GM12878 (cell line): ENCODE measurements at regions not wholly inside any gene's neighbourhood (a gene's known extent, or its start where the extent isn't known, plus 50 kb on each side); places are given as distances from the start of the nearest gene placed in this dataset.

Experiments
- ATAC-seq: fragments of 200-7000 bp; cut with Tn5 transposase; 3 replicates; pipeline ENCODE4 v1.9.1; 2020; ENCODE audit warnings: mild to moderate bottlenecking, moderate library complexity
- BruUV-seq: library from RNA; stranded (reverse); fragments of 400-500 nt; replicated peaks from 2 replicates; lab custom pipeline; 2021; lab: Mats Ljungman, UMichigan
- CTCF ChIA-PET: fragments of 300-600 bp; sonication (Branson Sonifier 250); formaldehyde crosslinking; extraction: SDS; loops from one replicate; lab custom pipeline; 2021; ENCODE audit warnings: inconsistent platforms; lab: Yijun Ruan, JAX
- POLR2A ChIA-PET: fragments of 350-600 bp; formaldehyde crosslinking; extraction: SDS; loops from one replicate; lab custom pipeline; 2021; ENCODE audit warnings: inconsistent platforms; lab: Charles Lee
- RAD21 ChIA-PET: fragments of 300-600 bp; sonication (Branson Sonifier 250); formaldehyde crosslinking; loops from one replicate; lab custom pipeline; 2023; ENCODE audit warnings: antibody characterized with exemption; ENCODE audit not compliant: unreplicated experiment; lab: Charles Lee
- SMC1A ChIA-PET: fragments of 300-600 bp; sonication (Branson Sonifier 250); formaldehyde crosslinking; loops from one replicate; lab custom pipeline; 2023; ENCODE audit not compliant: unreplicated experiment, uncharacterized antibody; lab: Charles Lee
- DNase-seq: peaks from one replicate; pipeline ENCODE4 v3.0.0-alpha.2; 2011; ENCODE audit warnings: low read depth, low spot score
- FAIRE-seq: peaks from 3 replicates; lab custom pipeline; 2011; peaks lifted over from hg19 to GRCh38; lab: Jason Lieb, UNC
- H2AFZ ChIP-seq: 2 replicates; pipeline ENCODE4 v1.6.0; 2011; ENCODE audit warnings: low read depth, low read length, control low read depth; ENCODE audit not compliant: control insufficient read depth
- H3K27ac ChIP-seq: 2 replicates; pipeline ENCODE4 v1.5.1; 2011; ENCODE audit warnings: control low read depth; ENCODE audit not compliant: control insufficient read depth, insufficient read depth
- H3K27me3 ChIP-seq, 2 experiments: replicated peaks in 1 of 2; 2 replicates each; pipeline versions ENCODE4 v1.6.0 to v1.6.1; 2011; ENCODE audit warnings: low read length in 1 of 2; ENCODE audit not compliant: control insufficient read depth in 2 of 2, insufficient read depth in 2 of 2
- H3K36me3 ChIP-seq, 2 experiments: 2 replicates each; pipeline ENCODE4 v1.5.1; 2011; ENCODE audit warnings: low read length in 1 of 2; ENCODE audit not compliant: control insufficient read depth in 2 of 2, insufficient read depth in 2 of 2
- H3K4me1 ChIP-seq: 2 replicates; pipeline ENCODE4 v1.6.1; 2011; ENCODE audit warnings: mild to moderate bottlenecking, low read length, moderate library complexity, mixed read lengths; ENCODE audit not compliant: control insufficient read depth, insufficient read depth
- H3K4me2 ChIP-seq: 2 replicates; pipeline ENCODE4 v1.6.0; 2011; ENCODE audit warnings: control low read depth; ENCODE audit not compliant: control insufficient read depth, insufficient read depth
- H3K4me3 ChIP-seq: fragments of 200-600 bp; sonication (generic); 2 replicates; pipeline ENCODE4 v1.5.1; 2016
- H3K79me2 ChIP-seq: 2 replicates; pipeline ENCODE4 v1.6.0; 2011; ENCODE audit warnings: low read length; ENCODE audit not compliant: control insufficient read depth, insufficient read depth
- H3K9ac ChIP-seq: 2 replicates; pipeline ENCODE4 v1.8.0; 2011; ENCODE audit warnings: low read length, control low read depth, mixed read lengths; ENCODE audit not compliant: control insufficient read depth, insufficient read depth
- H3K9me3 ChIP-seq: replicated peaks from 3 replicates; pipeline ENCODE4 v1.5.1; 2011; ENCODE audit warnings: mild to moderate bottlenecking, low read length; ENCODE audit not compliant: control insufficient read depth, insufficient read depth
- H4K20me1 ChIP-seq: 2 replicates; pipeline ENCODE4 v1.6.0; 2011; ENCODE audit not compliant: control insufficient read depth, insufficient read depth
- TCF12 ChIP-seq: IDR thresholded peaks from 2 replicates; pipeline ENCODE4 v1.6.1; 2011; ENCODE audit warnings: low read depth, mild to moderate bottlenecking, low read length
- ZNF687 ChIP-seq: fragments of 450-650 bp; IDR thresholded peaks from 2 replicates; pipeline ENCODE4 v1.6.1; 2017; ENCODE audit warnings: mild to moderate bottlenecking, moderate library complexity
- WGBS: methylation state at CpG from one replicate; pipeline ENCODE4 v1.1.6; 2016; ENCODE audit warnings: low lambda C conversion rate; ENCODE audit not compliant: insufficient replicate concordance, insufficient coverage; ENCODE audit errors: missing lambda C conversion rate; 5-methylcytosine and 5-hydroxymethylcytosine counted together
- in situ Hi-C: fragments of 300-500 bp; cut with MboI; formaldehyde crosslinking; loops from 9 replicates; pipeline ENCODE4 v1.14.3; 2018; ENCODE audit warnings: mixed read lengths
- intact Hi-C: fragments of 100-400 bp; cut with micrococcal nuclease; formaldehyde crosslinking; loops from one replicate; pipeline ENCODE4 v1.14.2; 2022; ENCODE audit not compliant: unreplicated experiment

GRCh38 chr10:128981251-128981650, 485.8 kb upstream of the MGMT start:
- no peak for TF ChIP-seq ZNF687
- no peak for FAIRE-seq
- H3K27me3 ChIP-seq, result no peaks in the 10 kb centered on the region
- no peak overlapping the region for H3K27ac ChIP-seq
- in situ Hi-C loops, result no loop called here
- no peaks in the 10 kb centered on the region for H3K36me3 ChIP-seq
- no peak overlapping the region for H3K9ac ChIP-seq
- no peaks in the 10 kb centered on the region for H3K9me3 ChIP-seq
- H3K79me2 ChIP-seq, result no peaks in the 10 kb centered on the region
- H3K4me2 ChIP-seq, result no peak overlapping the region
- SMC1A ChIA-PET, result no interaction called here
- DNase-seq, result no peak
- intact Hi-C loops, result no loop called here
- 15% methylated on average over 6 of the region's 6 CpGs for WGBS
- H4K20me1 ChIP-seq, result no peaks in the 10 kb centered on the region
- H3K4me1 ChIP-seq, result no peaks in the 10 kb centered on the region
- no peak overlapping the region for H2AFZ ChIP-seq
- RAD21 ChIA-PET, result no interaction called here
- no peak for ATAC-seq
- BruUV-seq, result no TSS peak
- POLR2A ChIA-PET, result no interaction called here
- CTCF ChIA-PET, result no interaction called here
- H3K4me3 ChIP-seq, result no peak overlapping the region

GRCh38 chr10:128981881-128982615, 485.0 kb upstream of the MGMT start:
- Histone ChIP-seq H3K27ac (no peak overlapping the region), H3K4me1 (no peaks in the 10 kb centered on the region), H3K4me2 (no peak overlapping the region), H3K79me2 (no peaks in the 10 kb centered on the region), H2AFZ (no peak overlapping the region), H3K9me3 (no peaks in the 10 kb centered on the region), H3K9ac (no peak overlapping the region), H3K27me3 (no peaks in the 10 kb centered on the region), H4K20me1 (no peaks in the 10 kb centered on the region), H3K4me3 (no peak overlapping the region), H3K36me3 (no peaks in the 10 kb centered on the region)
- RAD21 ChIA-PET, result no interaction called here
- POLR2A ChIA-PET, result no interaction called here
- DNase-seq (no peak), ATAC-seq (no peak), FAIRE-seq (no peak)
- WGBS, result 54% methylated on average over 20 of the region's 20 CpGs
- intact Hi-C loops, result no loop called here
- CTCF ChIA-PET, result no interaction called here
- in situ Hi-C loops, result no loop called here
- TF ChIP-seq TCF12, result no peak
- SMC1A ChIA-PET, result no interaction called here
- BruUV-seq, result no TSS peak
